Chondrocyte (in vitro differentiated cells): ENCODE measurements at regions not wholly inside any gene's neighbourhood (a gene's known extent, or its start where the extent isn't known, plus 50 kb on each side); places are given as distances from the start of the nearest gene placed in this dataset.

Experiments
- DNase-seq: peaks from one replicate; pipeline ENCODE4 v3.0.0; 2021; ENCODE audit warnings: mixed read lengths, low spot score
- H3K27ac Mint-ChIP-seq: one replicate; pipeline ENCODE4 v1.8.0; 2021; ENCODE audit warnings: mild to moderate bottlenecking, moderate library complexity, mixed read lengths; ENCODE audit not compliant: unreplicated experiment
- H3K27me3 Mint-ChIP-seq: 2 replicates; pipeline ENCODE4 v1.8.0; 2021; ENCODE audit warnings: low read depth, mixed read lengths
- H3K36me3 Mint-ChIP-seq: 2 replicates; pipeline ENCODE4 v1.8.0; 2021; ENCODE audit warnings: low read depth, mixed read lengths
- H3K4me1 Mint-ChIP-seq: 2 replicates; pipeline ENCODE4 v1.8.0; 2021; ENCODE audit warnings: low read depth, mild to moderate bottlenecking, mixed read lengths
- H3K4me3 Mint-ChIP-seq: one replicate; pipeline ENCODE4 v1.8.0; 2021; ENCODE audit warnings: mild to moderate bottlenecking, moderate library complexity, mixed read lengths; ENCODE audit not compliant: unreplicated experiment
- H3K9me3 Mint-ChIP-seq: 2 replicates; pipeline ENCODE4 v1.8.0; 2021; ENCODE audit warnings: low read depth, mixed read lengths
- TF ChIP-seq, protein P1 (sequence below): fragments of 200-600 bp; sonication (generic); IDR thresholded peaks from 2 replicates; pipeline ENCODE4 v1.5.0; 2021; ENCODE audit warnings: antibody characterized with exemption, mild to moderate bottlenecking, moderate library complexity

DNA sequence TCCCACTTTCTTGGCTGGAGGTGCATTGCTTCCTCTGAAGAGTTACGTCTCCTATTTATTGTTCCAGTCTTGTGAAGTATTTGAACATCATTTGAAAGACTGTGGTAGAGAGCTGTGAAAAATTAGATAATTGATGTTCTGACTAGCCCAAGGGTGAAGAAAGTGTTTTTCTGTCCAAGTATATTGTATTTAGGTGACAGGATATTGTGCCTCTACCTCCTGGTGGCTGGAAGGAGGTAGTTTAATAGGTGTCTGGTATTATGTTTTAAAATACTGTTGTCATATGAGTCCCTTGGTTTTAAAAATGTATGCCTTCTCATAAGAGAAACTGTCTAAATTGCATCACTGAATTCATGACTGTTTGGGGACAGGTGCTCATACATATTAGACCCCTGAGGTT, 226.0 kb downstream of the SPRY1 start:
- no peaks in the 10 kb centered on the region for H3K9me3 Mint-ChIP-seq
- H3K4me1 Mint-ChIP-seq = peaks cover 15% of the 10 kb centered on the region
- no peaks in the 10 kb centered on the region for H3K27me3 Mint-ChIP-seq
- no peak overlapping the region for H3K27ac Mint-ChIP-seq
- TF ChIP-seq, protein P1, sequence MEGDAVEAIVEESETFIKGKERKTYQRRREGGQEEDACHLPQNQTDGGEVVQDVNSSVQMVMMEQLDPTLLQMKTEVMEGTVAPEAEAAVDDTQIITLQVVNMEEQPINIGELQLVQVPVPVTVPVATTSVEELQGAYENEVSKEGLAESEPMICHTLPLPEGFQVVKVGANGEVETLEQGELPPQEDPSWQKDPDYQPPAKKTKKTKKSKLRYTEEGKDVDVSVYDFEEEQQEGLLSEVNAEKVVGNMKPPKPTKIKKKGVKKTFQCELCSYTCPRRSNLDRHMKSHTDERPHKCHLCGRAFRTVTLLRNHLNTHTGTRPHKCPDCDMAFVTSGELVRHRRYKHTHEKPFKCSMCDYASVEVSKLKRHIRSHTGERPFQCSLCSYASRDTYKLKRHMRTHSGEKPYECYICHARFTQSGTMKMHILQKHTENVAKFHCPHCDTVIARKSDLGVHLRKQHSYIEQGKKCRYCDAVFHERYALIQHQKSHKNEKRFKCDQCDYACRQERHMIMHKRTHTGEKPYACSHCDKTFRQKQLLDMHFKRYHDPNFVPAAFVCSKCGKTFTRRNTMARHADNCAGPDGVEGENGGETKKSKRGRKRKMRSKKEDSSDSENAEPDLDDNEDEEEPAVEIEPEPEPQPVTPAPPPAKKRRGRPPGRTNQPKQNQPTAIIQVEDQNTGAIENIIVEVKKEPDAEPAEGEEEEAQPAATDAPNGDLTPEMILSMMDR = no peak
- no peak overlapping the region for H3K4me3 Mint-ChIP-seq
- no peaks in the 10 kb centered on the region for H3K36me3 Mint-ChIP-seq
- DNase-seq = no peak

DNA sequence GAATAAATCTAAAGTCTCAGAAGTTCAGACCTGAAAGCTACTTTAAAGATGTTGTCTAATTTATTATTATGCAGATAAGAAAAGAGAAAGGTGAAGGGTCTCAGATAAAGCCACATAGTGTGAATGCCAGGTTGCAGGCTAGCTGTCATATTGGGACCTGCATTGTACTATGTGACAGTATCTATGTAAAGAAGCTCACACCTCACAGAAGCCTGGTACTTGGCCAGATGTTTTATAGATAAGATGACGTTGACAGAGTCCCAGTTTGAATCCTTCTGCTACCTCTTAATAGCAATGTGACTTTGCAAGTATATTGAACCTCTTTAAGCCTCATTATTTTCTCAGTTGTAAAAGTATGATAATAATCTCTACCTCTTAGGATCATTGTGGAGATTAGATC, 227.0 kb downstream of the SPRY1 start:
- no peaks in the 10 kb centered on the region for H3K27me3 Mint-ChIP-seq
- no peak for DNase-seq
- H3K4me3 Mint-ChIP-seq = no peak overlapping the region
- TF ChIP-seq, protein P1 = no peak
- no peaks in the 10 kb centered on the region for H3K36me3 Mint-ChIP-seq
- peaks cover 15% of the 10 kb centered on the region for H3K4me1 Mint-ChIP-seq
- no peaks in the 10 kb centered on the region for H3K9me3 Mint-ChIP-seq
- no peak overlapping the region for H3K27ac Mint-ChIP-seq

DNA sequence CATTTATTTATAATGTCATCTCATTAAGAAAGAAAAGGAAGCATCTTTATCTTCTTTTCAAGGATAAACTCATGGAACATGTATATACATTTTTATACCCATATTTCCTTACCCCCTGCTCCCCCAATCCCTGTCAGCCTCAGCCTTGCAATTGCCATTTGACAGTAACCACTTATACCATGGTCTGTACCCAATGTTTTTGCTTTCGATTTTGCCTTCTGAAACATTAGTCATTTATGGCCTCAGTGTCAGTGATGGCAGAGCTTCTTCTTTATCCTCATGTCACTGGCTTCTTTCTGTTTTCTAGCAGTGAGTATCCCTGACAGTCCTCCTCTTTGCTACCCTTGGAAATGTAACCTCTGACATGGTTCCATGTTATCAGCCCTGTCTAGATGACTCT, 228.4 kb downstream of the SPRY1 start:
- peaks cover 15% of the 10 kb centered on the region for H3K4me1 Mint-ChIP-seq
- H3K27me3 Mint-ChIP-seq = no peaks in the 10 kb centered on the region
- no peak for DNase-seq
- H3K36me3 Mint-ChIP-seq = no peaks in the 10 kb centered on the region
- H3K27ac Mint-ChIP-seq = no peak overlapping the region
- TF ChIP-seq, protein P1 = no peak
- no peak overlapping the region for H3K4me3 Mint-ChIP-seq
- no peaks in the 10 kb centered on the region for H3K9me3 Mint-ChIP-seq

DNA sequence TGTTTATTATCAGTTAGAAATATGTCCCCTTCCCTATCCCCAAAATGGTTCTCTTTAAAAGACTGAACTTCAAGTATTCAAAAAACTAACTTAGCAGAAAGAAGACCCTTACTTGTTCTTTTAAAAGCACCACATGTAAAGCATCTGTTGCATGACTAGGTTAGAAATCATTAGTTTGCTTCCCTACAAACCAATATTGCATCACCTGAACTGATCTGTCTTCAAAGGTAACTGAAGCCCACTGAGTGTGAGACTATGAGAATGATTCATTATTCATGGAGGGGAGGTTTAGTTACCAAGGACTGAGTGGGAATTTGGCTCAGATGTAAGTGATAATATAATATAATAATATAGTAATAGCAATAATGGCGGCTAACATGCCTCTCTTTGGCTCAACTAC, 231.7 kb downstream of the SPRY1 start:
- Mint-ChIP-seq H3K27ac (no peak overlapping the region), H3K9me3 (no peaks in the 10 kb centered on the region), H3K36me3 (no peaks in the 10 kb centered on the region), H3K4me1 (peaks cover 11% of the 10 kb centered on the region), H3K4me3 (no peak overlapping the region), H3K27me3 (no peaks in the 10 kb centered on the region)
- TF ChIP-seq, protein P1 = no peak
- DNase-seq = no peak

DNA sequence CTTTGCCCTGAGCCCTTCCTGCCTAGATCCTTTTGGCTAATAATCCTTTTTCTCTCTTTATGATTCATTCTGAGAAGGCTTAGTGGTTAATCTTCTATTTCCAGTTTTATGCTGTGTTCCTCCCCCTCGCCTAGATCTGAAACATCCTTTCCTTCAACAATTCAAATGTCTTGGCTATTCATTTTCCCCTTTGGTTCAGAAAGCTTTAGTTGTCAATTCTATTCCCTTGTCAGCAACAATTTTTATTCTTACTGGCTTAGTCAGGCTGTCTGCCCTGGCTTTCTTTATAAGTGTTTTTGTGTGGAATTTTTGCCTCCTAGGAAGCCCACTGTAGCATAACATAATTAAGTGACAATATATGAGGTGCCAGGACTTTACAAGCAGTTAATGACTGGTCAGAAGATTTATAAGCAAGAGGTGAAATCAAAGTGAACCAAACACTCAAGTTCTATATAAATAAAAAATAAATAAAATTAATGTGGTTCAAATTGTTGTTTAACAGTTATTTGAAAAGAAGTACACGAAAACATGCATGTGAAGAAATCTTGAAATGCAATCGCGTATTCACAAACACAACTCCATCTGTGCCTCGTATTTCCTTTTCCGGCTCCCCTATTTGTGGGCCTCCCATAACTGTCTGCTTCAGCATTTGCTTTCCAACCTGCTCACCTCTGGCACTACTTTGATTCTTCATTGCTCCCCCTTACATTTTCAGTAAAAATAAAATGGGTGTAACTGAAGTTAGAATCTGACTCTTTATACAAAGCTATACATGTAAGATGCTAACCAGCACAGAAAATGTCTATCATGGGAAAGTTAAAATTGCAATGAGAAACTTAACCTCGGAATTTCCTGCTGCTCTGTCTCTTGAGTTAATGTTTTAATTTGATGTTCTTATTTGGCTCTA, 235.4 kb downstream of the SPRY1 start:
- Mint-ChIP-seq H3K9me3 (peaks cover 29% of the 10 kb centered on the region), H3K36me3 (peaks cover 11% of the 10 kb centered on the region), H3K27ac (no peak overlapping the region), H3K27me3 (no peaks in the 10 kb centered on the region), H3K4me1 (peaks cover 11% of the 10 kb centered on the region), H3K4me3 (no peak overlapping the region)
- TF ChIP-seq, protein P1 = no peak
- no peak for DNase-seq
